Stimulated activated naive CD8-positive, alpha-beta T cell treated with anti-CD3 and anti-CD28 coated beads, Interleukin-15, Interleukin-2, amounts not matched to agents 100 ng/mL and 50 ng/mL, for 24 hours (primary cell): ENCODE measurements at regions not wholly inside any gene's neighbourhood (a gene's known extent, or its start where the extent isn't known, plus 50 kb on each side); places are given as distances from the start of the nearest gene placed in this dataset.

Experiments
- H3K27ac Mint-ChIP-seq: one replicate; pipeline ENCODE4 v1.8.0; 2021; ENCODE audit warnings: mild to moderate bottlenecking, mixed read lengths
- H3K27me3 Mint-ChIP-seq: one replicate; pipeline ENCODE4 v1.8.0; 2021; ENCODE audit warnings: mixed read lengths
- H3K36me3 Mint-ChIP-seq: one replicate; pipeline ENCODE4 v1.8.0; 2021; ENCODE audit warnings: low read depth, mixed read lengths
- H3K4me1 Mint-ChIP-seq: one replicate; pipeline ENCODE4 v1.8.0; 2021; ENCODE audit warnings: low read depth, mixed read lengths
- H3K4me3 Mint-ChIP-seq: one replicate; pipeline ENCODE4 v1.8.0; 2021; ENCODE audit warnings: mild to moderate bottlenecking, mixed read lengths
- H3K9me3 Mint-ChIP-seq: one replicate; pipeline ENCODE4 v1.8.0; 2021; ENCODE audit warnings: mixed read lengths

DNA sequence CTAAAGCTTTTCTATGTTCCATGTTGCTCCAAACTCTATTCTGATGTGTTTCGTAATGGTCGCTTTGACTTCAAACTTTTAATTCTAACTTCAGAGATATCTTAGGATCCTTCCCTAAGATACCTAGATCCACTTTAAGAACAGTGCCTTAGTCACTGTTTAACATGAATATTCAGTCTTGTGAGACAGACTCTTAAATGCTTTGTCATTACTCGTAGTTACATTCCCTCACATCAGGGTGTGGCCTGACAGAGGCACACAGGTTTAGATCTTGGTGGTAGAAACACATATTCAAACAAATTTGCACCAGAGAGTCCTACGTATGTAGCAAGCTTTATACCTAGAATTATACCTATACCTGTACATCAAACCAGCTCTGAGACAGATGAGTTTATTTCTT lies 687.0 kb upstream of the C9orf72 start:
- no peak overlapping the region for H3K27ac Mint-ChIP-seq
- no peaks in the 10 kb centered on the region for H3K4me1 Mint-ChIP-seq
- H3K4me3 Mint-ChIP-seq, result no peak overlapping the region
- no peaks in the 10 kb centered on the region for H3K36me3 Mint-ChIP-seq
- H3K27me3 Mint-ChIP-seq, result no peaks in the 10 kb centered on the region
- H3K9me3 Mint-ChIP-seq, result no peaks in the 10 kb centered on the region

DNA sequence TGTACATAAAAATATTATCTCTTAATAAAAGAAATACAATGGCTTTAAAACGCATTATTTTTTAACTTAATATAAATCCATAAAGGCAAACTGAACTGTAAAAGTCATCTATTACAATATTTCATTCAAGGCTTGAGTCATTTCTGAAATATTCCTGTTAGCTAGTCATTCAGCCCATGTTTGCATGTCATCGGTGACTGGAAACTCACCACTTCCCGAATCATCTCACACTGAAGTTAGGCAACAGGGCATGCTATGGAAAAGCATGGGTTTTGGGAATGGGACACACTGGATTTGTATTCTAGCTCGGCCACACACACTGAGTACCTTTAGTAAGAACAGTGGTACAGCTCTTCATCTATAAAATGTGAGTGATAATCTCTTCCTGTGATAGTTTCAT lies 691.1 kb upstream of the C9orf72 start:
- Mint-ChIP-seq H3K36me3 (no peaks in the 10 kb centered on the region), H3K4me3 (no peak overlapping the region), H3K4me1 (no peaks in the 10 kb centered on the region), H3K27me3 (no peaks in the 10 kb centered on the region), H3K27ac (no peak overlapping the region), H3K9me3 (peaks cover 7% of the 10 kb centered on the region)

DNA sequence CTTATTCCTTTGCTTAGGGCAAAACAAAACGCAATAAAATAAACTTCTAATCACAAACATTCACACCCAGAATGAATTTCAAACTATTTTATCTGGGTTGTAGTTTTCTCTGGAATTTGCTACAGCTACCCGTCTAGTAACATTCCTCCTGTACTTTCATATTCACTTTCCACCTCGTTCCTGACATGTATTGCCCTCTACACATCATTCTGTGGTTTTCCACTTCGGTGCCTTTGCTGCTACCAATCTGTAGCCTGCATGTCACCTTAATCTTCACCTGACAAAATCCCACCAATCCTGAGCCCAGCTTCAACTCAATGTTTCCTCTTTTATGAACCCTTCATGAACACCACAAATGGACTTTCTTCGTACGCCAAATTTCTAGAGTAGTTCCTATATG lies 694.1 kb upstream of the C9orf72 start:
- no peak overlapping the region for H3K4me3 Mint-ChIP-seq
- H3K36me3 Mint-ChIP-seq, result no peaks in the 10 kb centered on the region
- peaks cover 7% of the 10 kb centered on the region for H3K9me3 Mint-ChIP-seq
- no peaks in the 10 kb centered on the region for H3K27me3 Mint-ChIP-seq
- no peak overlapping the region for H3K27ac Mint-ChIP-seq
- H3K4me1 Mint-ChIP-seq, result no peaks in the 10 kb centered on the region

DNA sequence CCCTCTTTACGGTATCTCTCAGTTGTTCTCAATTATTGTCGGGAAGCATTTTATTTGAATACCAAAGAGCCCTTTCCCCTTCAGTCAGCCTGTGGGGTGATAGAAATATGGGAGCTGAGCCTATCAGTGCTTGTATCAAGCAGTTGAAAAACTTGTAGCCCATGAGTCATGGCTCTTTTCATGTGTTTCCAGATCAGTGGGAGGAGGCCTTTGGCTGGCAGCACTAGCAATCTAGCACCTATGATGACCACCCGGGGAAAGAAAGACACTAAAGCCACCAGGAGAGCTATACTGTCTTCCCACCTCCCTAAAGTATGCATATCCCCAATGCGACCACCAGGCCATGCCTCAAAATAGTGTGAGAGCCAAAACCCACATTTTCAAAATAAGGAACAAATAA lies 696.9 kb upstream of the C9orf72 start:
- no peak overlapping the region for H3K4me3 Mint-ChIP-seq
- no peaks in the 10 kb centered on the region for H3K36me3 Mint-ChIP-seq
- H3K27me3 Mint-ChIP-seq, result no peaks in the 10 kb centered on the region

DNA sequence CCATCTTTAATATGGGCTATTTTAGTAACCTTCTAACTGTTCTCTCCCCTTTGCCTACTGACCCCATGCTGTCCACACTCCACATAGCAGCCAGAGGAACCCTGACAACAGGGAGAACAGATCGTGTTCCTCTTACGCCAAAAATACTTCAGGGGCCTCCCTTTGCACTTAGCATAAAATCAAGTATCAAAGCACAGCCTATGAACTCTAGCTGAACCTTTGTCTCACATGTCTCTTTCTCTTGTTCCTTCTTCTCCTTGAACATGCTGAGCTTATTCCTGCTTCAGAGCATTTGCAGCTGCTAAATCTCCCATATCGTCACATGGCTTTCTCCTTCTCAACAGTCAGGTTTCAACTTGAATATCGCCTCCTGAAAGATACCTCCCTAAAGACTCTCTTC lies 698.8 kb upstream of the C9orf72 start:
- Mint-ChIP-seq H3K27ac (no peak overlapping the region), H3K4me3 (no peak overlapping the region), H3K4me1 (no peaks in the 10 kb centered on the region), H3K9me3 (peaks cover 9% of the 10 kb centered on the region), H3K36me3 (no peaks in the 10 kb centered on the region), H3K27me3 (no peaks in the 10 kb centered on the region)

More for the DNA sequence above, 696.9 kb upstream of the C9orf72 start:
- Mint-ChIP-seq H3K27ac (no peak overlapping the region), H3K9me3 (peaks cover 12% of the 10 kb centered on the region), H3K4me1 (no peaks in the 10 kb centered on the region)

DNA sequence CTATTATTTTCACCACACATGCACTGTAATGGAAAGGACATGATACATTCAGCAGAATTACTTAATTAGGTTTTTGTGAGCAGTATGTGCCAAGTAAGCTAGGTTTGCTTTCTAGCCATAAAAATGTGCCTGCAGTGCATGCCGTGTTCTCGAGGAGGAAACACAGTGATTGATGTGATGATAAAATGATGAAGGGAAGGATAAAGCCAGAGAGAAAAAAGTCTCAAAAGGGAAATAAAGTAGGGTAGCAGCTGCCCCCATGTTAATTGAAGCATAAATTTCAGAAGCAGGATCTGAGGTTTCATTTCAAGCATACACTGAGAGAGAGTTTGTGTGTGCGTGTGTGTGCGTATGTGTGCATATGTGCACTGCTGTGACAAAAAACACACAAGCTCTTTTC lies 714.2 kb upstream of the C9orf72 start:
- Mint-ChIP-seq H3K4me3 (no peak overlapping the region), H3K27me3 (no peaks in the 10 kb centered on the region), H3K36me3 (no peaks in the 10 kb centered on the region), H3K4me1 (no peaks in the 10 kb centered on the region), H3K9me3 (no peaks in the 10 kb centered on the region), H3K27ac (no peak overlapping the region)

DNA sequence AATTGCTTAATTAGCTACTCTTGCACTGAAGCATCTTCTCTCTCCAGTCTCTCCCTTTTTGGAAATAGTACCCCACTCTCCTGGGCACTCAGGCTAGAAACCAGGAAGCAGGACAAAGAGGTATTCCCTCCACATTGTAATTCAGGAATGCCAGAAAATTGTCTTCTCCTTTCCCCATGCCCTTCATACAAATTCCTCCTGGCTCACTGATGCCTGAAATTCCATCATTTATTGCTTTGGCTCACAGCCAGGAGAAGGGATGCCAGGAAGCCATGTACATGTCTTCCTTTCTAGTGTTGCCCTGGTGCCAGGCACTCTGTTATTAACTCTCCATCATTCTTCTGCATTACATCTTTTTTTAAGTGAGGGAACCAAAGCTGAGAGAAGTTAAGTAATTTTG lies 716.5 kb upstream of the C9orf72 start:
- no peak overlapping the region for H3K4me3 Mint-ChIP-seq
- H3K36me3 Mint-ChIP-seq, result no peaks in the 10 kb centered on the region
- H3K27ac Mint-ChIP-seq, result no peak overlapping the region
- H3K9me3 Mint-ChIP-seq, result no peaks in the 10 kb centered on the region
- no peaks in the 10 kb centered on the region for H3K4me1 Mint-ChIP-seq
- H3K27me3 Mint-ChIP-seq, result no peaks in the 10 kb centered on the region

- Mint-ChIP-seq H3K9me3 (no peaks in the 10 kb centered on the region), H3K36me3 (no peaks in the 10 kb centered on the region), H3K27me3 (no peaks in the 10 kb centered on the region), H3K4me3 (no peak overlapping the region), H3K4me1 (no peaks in the 10 kb centered on the region), H3K27ac (no peak overlapping the region)
These were observed 720.2 kb upstream of the C9orf72 start for GRCh38 chr9:28293369-28294090.

GRCh38 chr9:28301281-28301680 lies 728.0 kb upstream of the C9orf72 start:
- Mint-ChIP-seq H3K4me3 (no peak overlapping the region), H3K4me1 (no peaks in the 10 kb centered on the region), H3K27me3 (no peaks in the 10 kb centered on the region), H3K27ac (no peak overlapping the region), H3K9me3 (peaks cover 8% of the 10 kb centered on the region), H3K36me3 (no peaks in the 10 kb centered on the region)

GRCh38 chr9:28317745-28318144 lies 744.5 kb upstream of the C9orf72 start:
- H3K4me1 Mint-ChIP-seq, result no peaks in the 10 kb centered on the region
- no peaks in the 10 kb centered on the region for H3K36me3 Mint-ChIP-seq
- H3K4me3 Mint-ChIP-seq, result no peak overlapping the region
- no peaks in the 10 kb centered on the region for H3K27me3 Mint-ChIP-seq
- peaks cover 10% of the 10 kb centered on the region for H3K9me3 Mint-ChIP-seq
- H3K27ac Mint-ChIP-seq, result no peak overlapping the region

DNA sequence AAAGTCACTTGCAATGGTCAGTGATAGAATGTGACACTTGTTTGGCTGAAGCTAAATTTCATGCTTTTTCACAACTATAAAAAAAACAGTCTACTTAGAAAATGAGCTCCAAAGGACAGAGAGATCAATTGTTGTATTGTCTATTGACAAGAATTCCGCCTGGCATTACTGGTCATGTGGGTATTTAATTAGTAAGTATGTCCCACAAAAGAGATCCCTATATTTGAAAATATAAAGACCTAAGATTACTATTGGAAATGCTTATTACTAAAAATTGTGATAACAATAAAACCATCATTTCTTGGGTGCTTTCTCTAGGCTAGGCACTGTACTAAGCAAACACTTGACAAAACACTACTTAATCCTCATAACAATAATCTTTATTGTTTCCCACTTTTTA lies 745.2 kb upstream of the C9orf72 start:
- Mint-ChIP-seq H3K36me3 (no peaks in the 10 kb centered on the region), H3K27ac (no peak overlapping the region), H3K27me3 (no peaks in the 10 kb centered on the region), H3K4me3 (no peak overlapping the region), H3K4me1 (no peaks in the 10 kb centered on the region), H3K9me3 (peaks cover 4% of the 10 kb centered on the region)

- H3K9me3 Mint-ChIP-seq, result peaks cover 5% of the 10 kb centered on the region
- no peaks in the 10 kb centered on the region for H3K27me3 Mint-ChIP-seq
- H3K4me1 Mint-ChIP-seq, result no peaks in the 10 kb centered on the region
- no peaks in the 10 kb centered on the region for H3K36me3 Mint-ChIP-seq
- no peak overlapping the region for H3K27ac Mint-ChIP-seq
- no peak overlapping the region for H3K4me3 Mint-ChIP-seq
These were observed 746.7 kb upstream of the C9orf72 start for GRCh38 chr9:28319981-28320380.

GRCh38 chr9:28320616-28321015 lies 747.3 kb upstream of the C9orf72 start:
- Mint-ChIP-seq H3K4me3 (no peak overlapping the region), H3K36me3 (no peaks in the 10 kb centered on the region), H3K4me1 (no peaks in the 10 kb centered on the region), H3K9me3 (peaks cover 8% of the 10 kb centered on the region), H3K27me3 (no peaks in the 10 kb centered on the region), H3K27ac (no peak overlapping the region)

DNA sequence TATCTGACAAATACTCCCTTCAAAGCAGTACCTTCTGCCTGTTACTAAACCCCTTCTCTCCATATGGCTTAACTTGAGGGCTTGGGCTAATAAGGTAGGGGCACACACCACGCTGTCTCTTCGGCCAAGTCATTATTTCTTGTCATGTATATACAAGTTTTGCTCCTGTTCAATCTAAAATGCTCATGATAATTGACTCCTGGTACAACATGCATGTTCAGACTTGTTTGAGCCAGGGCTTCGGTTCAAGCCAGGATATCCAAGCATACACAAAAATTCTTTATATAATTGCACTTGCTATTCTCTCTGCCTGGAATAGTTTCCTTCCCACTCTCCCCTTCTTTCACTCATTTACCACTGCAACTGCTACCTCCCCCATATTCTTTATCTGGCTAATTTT lies 756.0 kb upstream of the C9orf72 start:
- no peak overlapping the region for H3K27ac Mint-ChIP-seq
- H3K27me3 Mint-ChIP-seq, result no peaks in the 10 kb centered on the region
- H3K4me3 Mint-ChIP-seq, result no peak overlapping the region

DNA sequence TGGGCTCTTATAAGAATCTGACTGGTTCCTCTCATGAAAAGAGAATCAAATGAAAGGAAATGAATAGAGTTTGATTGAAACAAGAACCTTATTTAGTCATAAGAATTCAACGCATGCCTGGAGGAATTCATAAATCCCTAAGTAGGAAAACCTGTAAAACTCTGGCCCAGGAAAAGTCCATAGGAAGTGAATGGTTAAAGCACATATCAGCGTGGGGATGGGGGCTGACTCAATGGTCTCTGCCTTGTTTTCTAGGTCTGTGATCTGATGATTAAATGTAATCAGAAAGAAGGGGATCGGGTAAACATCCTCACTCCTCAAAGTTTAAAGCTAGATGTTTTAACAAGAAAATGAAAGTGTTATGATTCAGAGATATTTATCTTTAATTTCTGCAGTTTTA lies 759.4 kb upstream of the C9orf72 start:
- Mint-ChIP-seq H3K27ac (no peak overlapping the region), H3K9me3 (peaks cover 4% of the 10 kb centered on the region), H3K4me1 (no peaks in the 10 kb centered on the region), H3K4me3 (no peak overlapping the region), H3K36me3 (no peaks in the 10 kb centered on the region), H3K27me3 (no peaks in the 10 kb centered on the region)

More for the DNA sequence above, 756.0 kb upstream of the C9orf72 start:
- no peaks in the 10 kb centered on the region for H3K36me3 Mint-ChIP-seq
- H3K4me1 Mint-ChIP-seq, result no peaks in the 10 kb centered on the region
- H3K9me3 Mint-ChIP-seq, result peaks cover 7% of the 10 kb centered on the region

DNA sequence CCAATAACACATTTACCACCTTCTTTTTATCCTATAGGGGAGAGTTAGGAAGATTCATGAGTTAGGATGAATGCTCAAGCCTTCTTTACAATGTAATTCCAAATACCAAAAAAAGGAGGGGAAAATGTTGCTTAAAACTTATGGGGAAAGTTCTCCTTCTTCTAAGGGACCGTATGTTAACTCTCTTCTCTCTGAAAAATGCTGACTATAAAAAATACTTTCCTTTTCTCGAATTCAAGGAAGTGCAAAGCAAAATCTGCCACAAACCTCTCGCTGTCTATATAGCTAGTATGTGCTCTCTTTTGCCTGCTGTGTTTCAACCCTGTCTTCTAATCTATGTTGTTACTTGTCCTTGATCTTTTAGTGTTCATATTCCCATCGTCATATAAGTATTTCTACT lies 768.6 kb upstream of the C9orf72 start:
- Mint-ChIP-seq H3K36me3 (no peaks in the 10 kb centered on the region), H3K27ac (no peak overlapping the region), H3K4me1 (no peaks in the 10 kb centered on the region), H3K27me3 (no peaks in the 10 kb centered on the region), H3K9me3 (no peaks in the 10 kb centered on the region), H3K4me3 (no peak overlapping the region)
